ENCODE measurements at regions not wholly inside any gene's neighbourhood (a gene's known extent, or its start where the extent isn't known, plus 50 kb on each side); places are given as distances from the start of the nearest gene placed in this dataset.

GRCh38 chr16:64469906-64470702 lies 651.8 kb downstream of the CDH11 start:
- no peaks in the 10 kb centered on the region for H3K9me3 ChIP-seq
- TF ChIP-seq, protein P1, sequence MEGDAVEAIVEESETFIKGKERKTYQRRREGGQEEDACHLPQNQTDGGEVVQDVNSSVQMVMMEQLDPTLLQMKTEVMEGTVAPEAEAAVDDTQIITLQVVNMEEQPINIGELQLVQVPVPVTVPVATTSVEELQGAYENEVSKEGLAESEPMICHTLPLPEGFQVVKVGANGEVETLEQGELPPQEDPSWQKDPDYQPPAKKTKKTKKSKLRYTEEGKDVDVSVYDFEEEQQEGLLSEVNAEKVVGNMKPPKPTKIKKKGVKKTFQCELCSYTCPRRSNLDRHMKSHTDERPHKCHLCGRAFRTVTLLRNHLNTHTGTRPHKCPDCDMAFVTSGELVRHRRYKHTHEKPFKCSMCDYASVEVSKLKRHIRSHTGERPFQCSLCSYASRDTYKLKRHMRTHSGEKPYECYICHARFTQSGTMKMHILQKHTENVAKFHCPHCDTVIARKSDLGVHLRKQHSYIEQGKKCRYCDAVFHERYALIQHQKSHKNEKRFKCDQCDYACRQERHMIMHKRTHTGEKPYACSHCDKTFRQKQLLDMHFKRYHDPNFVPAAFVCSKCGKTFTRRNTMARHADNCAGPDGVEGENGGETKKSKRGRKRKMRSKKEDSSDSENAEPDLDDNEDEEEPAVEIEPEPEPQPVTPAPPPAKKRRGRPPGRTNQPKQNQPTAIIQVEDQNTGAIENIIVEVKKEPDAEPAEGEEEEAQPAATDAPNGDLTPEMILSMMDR (IDR thresholded peaks at IDR 0.05): no peak
- 62 to 81% methylated on average over 2 of the region's 2 CpGs for WGBS, 2 donors
- ATAC-seq (peak in 1 of 4 donors; percentile 50), FAIRE-seq (no peak), DNase-seq (no peak)
- H3K4me3 ChIP-seq: no peak overlapping the region
- H3K4me1 ChIP-seq: no peaks in the 10 kb centered on the region
- H3K27ac ChIP-seq: no peak overlapping the region
- intact Hi-C loops (cut with DNase I): no loop called here
- peaks cover 0 to 2% (median 0%) of the 10 kb centered on the region in 4 donors for H3K27me3 ChIP-seq
- H3K36me3 ChIP-seq: no peaks in the 10 kb centered on the region

GRCh38 chr16:64469351-64469750 lies 652.5 kb downstream of the CDH11 start:
- H3K9me3 ChIP-seq: no peaks in the 10 kb centered on the region
- no peak for DNase-seq
- no peaks in the 10 kb centered on the region for H3K36me3 ChIP-seq
- ATAC-seq: no peak
- H3K27me3 ChIP-seq: peaks cover 0 to 2% (median 0%) of the 10 kb centered on the region in 4 donors
- no peak for FAIRE-seq
- no peak overlapping the region for H3K4me3 ChIP-seq
- WGBS, 2 donors: 88 to 91% methylated on average over 1 of the region's 1 CpG
- intact Hi-C loops (cut with DNase I): no loop called here
- TF ChIP-seq, protein P1 (IDR thresholded peaks at IDR 0.05): no peak
- H3K4me1 ChIP-seq: no peaks in the 10 kb centered on the region
- no peak overlapping the region for H3K27ac ChIP-seq

- H3K27me3 ChIP-seq: peaks cover 0 to 2% (median 0%) of the 10 kb centered on the region in 4 donors
- WGBS, 2 donors: 41 to 43% methylated on average over 1 of the region's 1 CpG
- TF ChIP-seq, protein P1 (IDR thresholded peaks at IDR 0.05): no peak
- no peaks in the 10 kb centered on the region for H3K36me3 ChIP-seq
- H3K9me3 ChIP-seq: no peaks in the 10 kb centered on the region
- DNase-seq: no peak
- no peaks in the 10 kb centered on the region for H3K4me1 ChIP-seq
- intact Hi-C loops (cut with DNase I): no loop called here
- ATAC-seq: no peak
- FAIRE-seq: no peak
- H3K4me3 ChIP-seq: no peak overlapping the region
- H3K27ac ChIP-seq: no peak overlapping the region
Measured at GRCh38 chr16:64468515-64469090, 653.3 kb downstream of the CDH11 start.

GRCh38 chr16:64459821-64460220 lies 662.0 kb downstream of the CDH11 start:
- DNase-seq (peak in 1 of 6 donors; percentile 11), FAIRE-seq (no peak), ATAC-seq (no peak)
- Histone ChIP-seq H3K4me3 (no peak overlapping the region), H3K9me3 (no peaks in the 10 kb centered on the region), H3K36me3 (no peaks in the 10 kb centered on the region), H3K27ac (no peak overlapping the region), H3K27me3 (no peaks in the 10 kb centered on the region), H3K4me1 (no peaks in the 10 kb centered on the region)
- intact Hi-C loops (cut with DNase I): no loop called here
- WGBS, 2 donors: 17 to 27% methylated on average over 1 of the region's 1 CpG
- TF ChIP-seq, protein P1 (IDR thresholded peaks at IDR 0.05): no peak

GRCh38 chr16:64459402-64459801 lies 662.5 kb downstream of the CDH11 start:
- 92 to 95% methylated on average over 2 of the region's 2 CpGs for WGBS, 2 donors
- intact Hi-C loops (cut with DNase I): no loop called here
- Histone ChIP-seq H3K27me3 (no peaks in the 10 kb centered on the region), H3K4me3 (no peak overlapping the region), H3K36me3 (no peaks in the 10 kb centered on the region), H3K4me1 (no peaks in the 10 kb centered on the region), H3K9me3 (no peaks in the 10 kb centered on the region), H3K27ac (no peak overlapping the region)
- ATAC-seq: no peak
- no peak for DNase-seq
- TF ChIP-seq, protein P1 (IDR thresholded peaks at IDR 0.05): no peak
- no peak for FAIRE-seq

Data from pancreas (tissue), 10 donors.